PC-3 (cell line): ENCODE measurements at regions not wholly inside any gene's neighbourhood (a gene's known extent, or its start where the extent isn't known, plus 50 kb on each side); places are given as distances from the start of the nearest gene placed in this dataset.

Experiments
- CTCF ChIP-seq: fragments of 300-600 bp; sonication (generic); conservative IDR thresholded peaks from 2 replicates; pipeline ENCODE4 v1.5.1; 2017; ENCODE audit warnings: antibody characterized with exemption, low read depth, mild to moderate bottlenecking, low read length
- EZH2 ChIP-seq: fragments of 300-600 bp; sonication (generic); IDR thresholded peaks from one replicate; pipeline ENCODE4 v1.6.1; 2017; ENCODE audit warnings: antibody characterized with exemption, mild to moderate bottlenecking, low read length; ENCODE audit not compliant: unreplicated experiment

- TF ChIP-seq CTCF = no peak
- TF ChIP-seq EZH2 = no peak
These were observed 1044.4 kb downstream of the UQCRFS1 start for GRCh38 chr19:28168557-28168956.
